Parathyroid adenoma (tissue), 2 donors: ENCODE measurements at regions not wholly inside any gene's neighbourhood (a gene's known extent, or its start where the extent isn't known, plus 50 kb on each side); places are given as distances from the start of the nearest gene placed in this dataset.
"Not testable (repeated sequence)": the region's sequence is repeated elsewhere in the genome, so short reads cannot be mapped to it uniquely, and the experiment has no call there.

Experiments used
- H2AFZ ChIP-seq: fragments of 300-600 bp; sonication (generic); one replicate; pipeline ENCODE4 v1.7.0; 2017; ENCODE audit warnings: antibody characterized with exemption, mild to moderate bottlenecking
- H3K27ac ChIP-seq: fragments of 300-600 bp; sonication (generic); one replicate; pipeline ENCODE4 v1.7.0; 2017
- H3K27me3 ChIP-seq: fragments of 300-600 bp; sonication (generic); one replicate; pipeline ENCODE4 v1.7.0; 2017; ENCODE audit warnings: low read length; ENCODE audit not compliant: control insufficient read depth, insufficient read depth
- H3K36me3 ChIP-seq: fragments of 300-600 bp; sonication (generic); one replicate; pipeline ENCODE4 v1.7.0; 2017; ENCODE audit warnings: low read length; ENCODE audit not compliant: control insufficient read depth, insufficient read depth
- H3K4me1 ChIP-seq: fragments of 300-600 bp; sonication (generic); one replicate; pipeline ENCODE4 v1.7.0; 2017; ENCODE audit warnings: control low read depth
- H3K4me2 ChIP-seq: fragments of 300-600 bp; sonication (generic); one replicate; pipeline ENCODE4 v1.7.0; 2017; ENCODE audit warnings: low read length
- H3K4me3 ChIP-seq: fragments of 300-600 bp; sonication (generic); one replicate; pipeline ENCODE4 v1.7.0; 2017; ENCODE audit warnings: low read depth, low read length
- H3K79me2 ChIP-seq: fragments of 300-600 bp; sonication (generic); one replicate; pipeline ENCODE4 v1.7.0; 2017; ENCODE audit warnings: control low read depth
- H3K9ac ChIP-seq: fragments of 300-600 bp; sonication (generic); one replicate; pipeline ENCODE4 v1.7.0; 2017; ENCODE audit warnings: mild to moderate bottlenecking
- H3K9me3 ChIP-seq: fragments of 300-600 bp; sonication (generic); one replicate; pipeline ENCODE4 v1.7.0; 2017; ENCODE audit warnings: low read length; ENCODE audit not compliant: control insufficient read depth
- CTCF ChIP-seq: fragments of 300-600 bp; sonication (generic); IDR thresholded peaks from one replicate; pipeline ENCODE4 v1.7.0; 2017; ENCODE audit warnings: antibody characterized with exemption, mild to moderate bottlenecking
- donor health status: primary hyperparathyroidism.

DNA sequence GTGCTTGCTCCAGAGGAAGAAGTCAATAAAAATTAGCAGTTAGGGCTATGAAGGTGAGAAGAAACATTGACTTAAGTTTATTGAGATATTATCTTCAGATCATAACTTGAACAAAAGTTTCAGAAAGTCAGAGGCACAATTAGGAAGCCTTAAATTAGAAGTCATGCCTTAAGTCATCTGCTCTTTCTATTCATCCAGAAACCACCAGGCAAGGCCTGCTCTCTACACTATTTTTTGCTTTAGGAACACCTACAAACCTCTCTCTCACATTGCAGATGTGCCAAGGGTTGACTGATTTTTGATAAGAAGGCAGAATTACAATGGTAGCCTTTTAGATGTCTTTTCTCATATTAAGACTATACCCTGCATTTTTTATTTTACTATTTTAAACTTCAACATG lies 268.7 kb downstream of the SPRY2 start:
- no peaks in the 10 kb centered on the region for H3K9me3 ChIP-seq
- no peaks in the 10 kb centered on the region for H3K27me3 ChIP-seq
- H3K27ac ChIP-seq = no peak overlapping the region
- TF ChIP-seq CTCF = no peak
- no peaks in the 10 kb centered on the region for H3K79me2 ChIP-seq
- no peak overlapping the region for H3K4me3 ChIP-seq
- no peak overlapping the region for H3K9ac ChIP-seq
- no peak overlapping the region for H3K4me2 ChIP-seq
- H2AFZ ChIP-seq = no peak overlapping the region
- no peaks in the 10 kb centered on the region for H3K36me3 ChIP-seq
- H3K4me1 ChIP-seq = no peaks in the 10 kb centered on the region

GRCh38 chr13:80070024-80070703 lies 270.8 kb downstream of the SPRY2 start:
- Histone ChIP-seq H2AFZ (no peak overlapping the region), H3K9ac (no peak overlapping the region), H3K9me3 (no peaks in the 10 kb centered on the region), H3K79me2 (no peaks in the 10 kb centered on the region), H3K27me3 (no peaks in the 10 kb centered on the region), H3K27ac (no peak overlapping the region), H3K4me3 (no peak overlapping the region), H3K4me1 (no peaks in the 10 kb centered on the region), H3K36me3 (no peaks in the 10 kb centered on the region), H3K4me2 (no peak overlapping the region)
- TF ChIP-seq CTCF = no peak

DNA sequence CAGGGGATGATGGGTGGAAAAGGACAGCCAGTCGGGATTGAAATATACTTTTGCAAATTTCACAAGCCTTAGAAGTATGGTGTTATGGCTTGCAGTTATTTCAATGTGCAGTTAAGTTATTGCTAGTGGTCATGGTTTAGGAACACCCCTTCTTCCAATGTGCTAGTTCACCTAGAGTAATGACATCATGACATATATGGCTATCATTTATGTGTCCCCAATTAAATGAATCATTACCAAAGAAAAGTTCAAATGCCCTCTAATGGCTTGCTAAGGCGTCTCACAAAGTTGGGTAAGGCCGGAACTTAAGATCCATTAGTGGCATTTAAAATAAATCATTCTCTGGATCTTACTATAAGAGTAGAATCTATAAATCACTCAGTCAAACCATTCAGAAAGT lies 271.6 kb downstream of the SPRY2 start:
- no peaks in the 10 kb centered on the region for H3K79me2 ChIP-seq
- no peak overlapping the region for H3K9ac ChIP-seq
- no peak overlapping the region for H3K27ac ChIP-seq
- no peak overlapping the region for H2AFZ ChIP-seq
- no peaks in the 10 kb centered on the region for H3K4me1 ChIP-seq
- H3K4me3 ChIP-seq = no peak overlapping the region
- no peaks in the 10 kb centered on the region for H3K9me3 ChIP-seq
- H3K27me3 ChIP-seq = no peaks in the 10 kb centered on the region
- H3K36me3 ChIP-seq = no peaks in the 10 kb centered on the region
- no peak overlapping the region for H3K4me2 ChIP-seq
- TF ChIP-seq CTCF = no peak

GRCh38 chr13:80065996-80066395 lies 274.9 kb downstream of the SPRY2 start:
- TF ChIP-seq CTCF = no peak
- no peak overlapping the region for H3K27ac ChIP-seq
- H3K4me3 ChIP-seq = no peak overlapping the region
- no peak overlapping the region for H3K9ac ChIP-seq
- no peaks in the 10 kb centered on the region for H3K9me3 ChIP-seq
- no peaks in the 10 kb centered on the region for H3K27me3 ChIP-seq
- H3K36me3 ChIP-seq = no peaks in the 10 kb centered on the region
- H3K4me1 ChIP-seq = no peaks in the 10 kb centered on the region
- no peak overlapping the region for H3K4me2 ChIP-seq
- H3K79me2 ChIP-seq = no peaks in the 10 kb centered on the region
- H2AFZ ChIP-seq = no peak overlapping the region

DNA sequence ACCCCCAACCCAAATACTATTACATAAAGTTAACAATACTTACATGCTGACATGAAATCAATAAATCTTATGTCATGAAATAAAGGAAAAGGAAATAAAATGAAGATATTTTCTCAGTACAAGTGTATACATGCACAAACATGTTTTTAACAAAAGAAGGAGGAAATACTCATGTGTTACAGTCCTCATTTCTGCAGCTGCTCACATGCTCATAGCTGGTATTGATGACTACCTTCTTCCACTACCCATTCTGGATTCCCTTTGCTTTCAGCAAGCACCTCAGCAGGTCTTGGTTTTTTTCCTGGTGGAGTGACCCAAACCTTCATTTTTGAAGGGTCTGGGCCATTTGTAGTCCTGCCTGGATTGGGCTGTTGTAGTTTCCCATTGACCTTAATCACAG lies 278.5 kb downstream of the SPRY2 start:
- not testable (repeated sequence) for H3K79me2 ChIP-seq, H3K4me3 ChIP-seq, H3K36me3 ChIP-seq, H3K9ac ChIP-seq, H3K27me3 ChIP-seq, H3K27ac ChIP-seq, H3K4me2 ChIP-seq, H3K4me1 ChIP-seq, H2AFZ ChIP-seq, H3K9me3 ChIP-seq
